ENCODE measurements at regions not wholly inside any gene's neighbourhood (a gene's known extent, or its start where the extent isn't known, plus 50 kb on each side); places are given as distances from the start of the nearest gene placed in this dataset.

DNA sequence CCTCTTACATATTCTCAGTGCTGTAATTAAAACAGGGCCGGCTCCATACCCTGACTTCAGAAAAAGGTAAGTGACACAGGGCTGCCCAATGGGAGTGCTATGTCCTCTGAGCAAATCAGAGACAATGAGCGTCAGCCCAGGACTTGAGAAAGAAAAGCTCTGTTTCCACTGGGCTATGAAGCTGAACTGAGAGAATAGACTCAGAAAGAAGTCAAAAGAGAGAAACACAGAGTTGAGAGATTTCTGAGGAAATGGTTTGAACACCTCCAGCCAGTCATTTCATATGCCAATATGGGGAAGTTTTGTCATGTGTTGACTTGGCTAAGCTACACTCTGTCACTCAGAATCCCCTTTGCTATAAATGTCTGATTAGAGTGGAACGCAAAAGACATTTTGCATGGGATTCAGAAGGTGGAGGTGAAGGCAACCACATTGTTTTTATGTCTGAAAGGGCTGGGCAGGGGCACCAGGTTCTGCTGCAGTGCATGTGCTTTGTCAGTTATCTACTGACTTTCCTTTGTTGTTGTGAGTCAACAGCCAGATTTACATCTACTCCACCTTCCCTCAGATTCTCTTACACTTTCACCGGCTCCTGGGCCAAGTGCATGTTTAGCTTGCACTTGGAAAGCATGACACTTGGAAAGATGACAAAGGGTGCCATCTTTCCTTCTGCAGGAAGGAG lies 313.3 kb downstream of the DUSP6 start:
- no peak for TF ChIP-seq CTCF (IDR thresholded peaks at IDR 0.05)
- TF ChIP-seq EZH2phosphoT487 (IDR thresholded peaks at IDR 0.05): no peak
- TF ChIP-seq EZH2 (IDR thresholded peaks at IDR 0.05): no peak
